ENCODE measurements at regions not wholly inside any gene's neighbourhood (a gene's known extent, or its start where the extent isn't known, plus 50 kb on each side); places are given as distances from the start of the nearest gene placed in this dataset.

DNA sequence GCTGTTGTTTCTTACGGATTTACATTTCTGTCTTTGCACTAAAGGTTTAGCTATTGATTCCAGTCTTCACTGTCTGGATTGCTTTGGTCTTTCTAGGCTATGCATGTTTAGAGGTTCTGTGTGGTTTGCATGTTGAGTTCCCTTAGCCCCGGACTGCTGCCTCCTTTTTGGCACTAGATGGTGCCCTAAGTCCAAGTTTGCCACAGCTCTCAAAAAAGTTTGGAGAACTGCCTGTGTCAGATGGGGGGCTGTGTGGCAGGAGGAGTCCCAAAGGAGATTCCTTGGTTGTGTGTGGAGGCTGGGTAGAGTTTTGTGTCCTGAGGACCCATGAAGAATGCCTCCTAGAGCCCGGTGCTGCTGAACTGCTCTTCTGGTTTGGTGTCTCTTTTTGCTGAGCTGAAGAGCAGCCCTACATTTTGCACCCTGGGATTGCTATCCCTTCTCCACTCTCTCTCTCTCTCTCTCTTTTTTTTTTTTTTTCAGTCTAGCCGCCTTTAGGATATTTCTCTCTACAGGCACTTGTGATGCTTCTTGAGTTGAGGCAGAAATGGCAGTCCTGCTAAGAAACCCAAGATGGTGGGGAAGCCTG, 74.4 kb downstream of the PTGS2 start:
- TF ChIP-seq TCF7L2 (IDR thresholded peaks at IDR 0.05; ENCODE audit: borderline replicate concordance, extremely low read depth, insufficient read depth, insufficient read length) (no peak), EGR1 (IDR thresholded peaks at IDR 0.05; ENCODE audit: low read depth) (no peak), POLR2AphosphoS5 (IDR thresholded peaks at IDR 0.05; ENCODE audit: low read depth, low read length) (no peak), JUND (IDR thresholded peaks at IDR 0.05) (no peak), CEBPB (IDR thresholded peaks at IDR 0.05; ENCODE audit: low read depth) (no peak), POLR2A (IDR thresholded peaks at IDR 0.05; ENCODE audit: borderline replicate concordance, extremely low read depth, insufficient read depth, insufficient read length) (no peak), EZH2phosphoT487 (IDR thresholded peaks at IDR 0.05; ENCODE audit: borderline replicate concordance) (no peak), EZH2 (IDR thresholded peaks at IDR 0.05) (no peak)
- TF ChIP-seq, protein P1, sequence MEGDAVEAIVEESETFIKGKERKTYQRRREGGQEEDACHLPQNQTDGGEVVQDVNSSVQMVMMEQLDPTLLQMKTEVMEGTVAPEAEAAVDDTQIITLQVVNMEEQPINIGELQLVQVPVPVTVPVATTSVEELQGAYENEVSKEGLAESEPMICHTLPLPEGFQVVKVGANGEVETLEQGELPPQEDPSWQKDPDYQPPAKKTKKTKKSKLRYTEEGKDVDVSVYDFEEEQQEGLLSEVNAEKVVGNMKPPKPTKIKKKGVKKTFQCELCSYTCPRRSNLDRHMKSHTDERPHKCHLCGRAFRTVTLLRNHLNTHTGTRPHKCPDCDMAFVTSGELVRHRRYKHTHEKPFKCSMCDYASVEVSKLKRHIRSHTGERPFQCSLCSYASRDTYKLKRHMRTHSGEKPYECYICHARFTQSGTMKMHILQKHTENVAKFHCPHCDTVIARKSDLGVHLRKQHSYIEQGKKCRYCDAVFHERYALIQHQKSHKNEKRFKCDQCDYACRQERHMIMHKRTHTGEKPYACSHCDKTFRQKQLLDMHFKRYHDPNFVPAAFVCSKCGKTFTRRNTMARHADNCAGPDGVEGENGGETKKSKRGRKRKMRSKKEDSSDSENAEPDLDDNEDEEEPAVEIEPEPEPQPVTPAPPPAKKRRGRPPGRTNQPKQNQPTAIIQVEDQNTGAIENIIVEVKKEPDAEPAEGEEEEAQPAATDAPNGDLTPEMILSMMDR (IDR thresholded peaks at IDR 0.05 in 2 of 3, conservative IDR thresholded peaks at IDR 0.05 in 1 of 3; ENCODE audit: borderline replicate concordance in 1 of 3, insufficient read depth in 1 of 3, low read depth in 2 of 3, low read length in 2 of 3), result peak; percentile 67 to 89 (median 82); a peak in 5 of 6 replicates
- TF ChIP-seq, protein P2, sequence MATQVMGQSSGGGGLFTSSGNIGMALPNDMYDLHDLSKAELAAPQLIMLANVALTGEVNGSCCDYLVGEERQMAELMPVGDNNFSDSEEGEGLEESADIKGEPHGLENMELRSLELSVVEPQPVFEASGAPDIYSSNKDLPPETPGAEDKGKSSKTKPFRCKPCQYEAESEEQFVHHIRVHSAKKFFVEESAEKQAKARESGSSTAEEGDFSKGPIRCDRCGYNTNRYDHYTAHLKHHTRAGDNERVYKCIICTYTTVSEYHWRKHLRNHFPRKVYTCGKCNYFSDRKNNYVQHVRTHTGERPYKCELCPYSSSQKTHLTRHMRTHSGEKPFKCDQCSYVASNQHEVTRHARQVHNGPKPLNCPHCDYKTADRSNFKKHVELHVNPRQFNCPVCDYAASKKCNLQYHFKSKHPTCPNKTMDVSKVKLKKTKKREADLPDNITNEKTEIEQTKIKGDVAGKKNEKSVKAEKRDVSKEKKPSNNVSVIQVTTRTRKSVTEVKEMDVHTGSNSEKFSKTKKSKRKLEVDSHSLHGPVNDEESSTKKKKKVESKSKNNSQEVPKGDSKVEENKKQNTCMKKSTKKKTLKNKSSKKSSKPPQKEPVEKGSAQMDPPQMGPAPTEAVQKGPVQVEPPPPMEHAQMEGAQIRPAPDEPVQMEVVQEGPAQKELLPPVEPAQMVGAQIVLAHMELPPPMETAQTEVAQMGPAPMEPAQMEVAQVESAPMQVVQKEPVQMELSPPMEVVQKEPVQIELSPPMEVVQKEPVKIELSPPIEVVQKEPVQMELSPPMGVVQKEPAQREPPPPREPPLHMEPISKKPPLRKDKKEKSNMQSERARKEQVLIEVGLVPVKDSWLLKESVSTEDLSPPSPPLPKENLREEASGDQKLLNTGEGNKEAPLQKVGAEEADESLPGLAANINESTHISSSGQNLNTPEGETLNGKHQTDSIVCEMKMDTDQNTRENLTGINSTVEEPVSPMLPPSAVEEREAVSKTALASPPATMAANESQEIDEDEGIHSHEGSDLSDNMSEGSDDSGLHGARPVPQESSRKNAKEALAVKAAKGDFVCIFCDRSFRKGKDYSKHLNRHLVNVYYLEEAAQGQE (IDR thresholded peaks at IDR 0.05; ENCODE audit: low read depth), result no peak
- TF ChIP-seq, protein P3, sequence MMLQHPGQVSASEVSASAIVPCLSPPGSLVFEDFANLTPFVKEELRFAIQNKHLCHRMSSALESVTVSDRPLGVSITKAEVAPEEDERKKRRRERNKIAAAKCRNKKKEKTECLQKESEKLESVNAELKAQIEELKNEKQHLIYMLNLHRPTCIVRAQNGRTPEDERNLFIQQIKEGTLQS (IDR thresholded peaks at IDR 0.05), result no peak

All from HCT116 (cell line).